GM12872 (cell line): ENCODE measurements at regions not wholly inside any gene's neighbourhood (a gene's known extent, or its start where the extent isn't known, plus 50 kb on each side); places are given as distances from the start of the nearest gene placed in this dataset.

ENCODE experiments used
- CTCF ChIP-seq: IDR thresholded peaks from 3 replicates; pipeline ENCODE4 v1.5.1; 2011; ENCODE audit warnings: low read depth, mild to moderate bottlenecking, low read length, moderate library complexity; ENCODE audit not compliant: insufficient read depth

GRCh38 chr14:55734731-55735130, 154.7 kb downstream of the KTN1 start:
- TF ChIP-seq CTCF, result no peak

- no peak for TF ChIP-seq CTCF
Observed at GRCh38 chr14:55739967-55740648, 160.1 kb downstream of the KTN1 start.

- no peak for TF ChIP-seq CTCF
Observed at GRCh38 chr14:55740649-55740989, 160.6 kb downstream of the KTN1 start.

GRCh38 chr14:55741240-55741639, 161.2 kb downstream of the KTN1 start:
- TF ChIP-seq CTCF, result no peak

- TF ChIP-seq CTCF, result no peak
Observed at GRCh38 chr14:55743551-55743950, 163.5 kb downstream of the KTN1 start.

GRCh38 chr14:55744321-55744720, 164.3 kb downstream of the KTN1 start:
- TF ChIP-seq CTCF, result no peak

- TF ChIP-seq CTCF, result no peak
Observed at GRCh38 chr14:55745906-55746305, 165.9 kb downstream of the KTN1 start.
